ENCODE measurements at regions not wholly inside any gene's neighbourhood (a gene's known extent, or its start where the extent isn't known, plus 50 kb on each side); places are given as distances from the start of the nearest gene placed in this dataset.
"Not testable (repeated sequence)": the region's sequence is repeated elsewhere in the genome, so short reads cannot be mapped to it uniquely, and the experiment has no call there.

GRCh38 chr16:27649021-27649420 is 99.1 kb downstream of the KATNIP start:
- Histone ChIP-seq H4K5ac (ENCODE audit: low read length) (no peak overlapping the region), H3K56ac (ENCODE audit: low read length) (no peak overlapping the region), H3K18ac (ENCODE audit: low read length) (no peak overlapping the region), H2BK5ac (ENCODE audit: low read length) (no peak overlapping the region), H3K4me3 (ENCODE audit: low read length) (no peak overlapping the region), H2AK5ac (ENCODE audit: low read length) (no peak overlapping the region), H3K36me3 (ENCODE audit: control insufficient read depth, insufficient read depth, low read length) (no peaks in the 10 kb centered on the region), H3K9ac (ENCODE audit: low read length) (no peak overlapping the region), H3K79me1 (ENCODE audit: low read length) (no peaks in the 10 kb centered on the region), H3K79me2 (ENCODE audit: control insufficient read depth, insufficient read depth, low read length) (no peaks in the 10 kb centered on the region), H3K27ac (ENCODE audit: low read depth, low read length) (no peak overlapping the region), H2BK120ac (ENCODE audit: low read depth, low read length) (no peak overlapping the region), H3K4me2 (ENCODE audit: low read length) (no peak overlapping the region), H2BK15ac (replicated peaks; ENCODE audit: low read depth) (no peak overlapping the region), H4K8ac (ENCODE audit: low read depth, low read length) (no peak overlapping the region), H3K27me3 (ENCODE audit: insufficient read depth, low read length, poor library complexity) (no peaks in the 10 kb centered on the region), H3K4ac (ENCODE audit: low read depth, low read length) (no peak overlapping the region), H3K23ac (ENCODE audit: low read length) (no peak overlapping the region), H3K4me1 (ENCODE audit: control insufficient read depth, low read depth, low read length) (no peaks in the 10 kb centered on the region)
- WGBS (ENCODE audit: extremely low coverage, insufficient coverage, low lambda C conversion rate): no CpG with 5 or more reads among the region's 7 CpGs
- no peak for DNase-seq

GRCh38 chr16:27650073-27650701 is 100.2 kb downstream of the KATNIP start:
- Histone ChIP-seq H4K5ac (ENCODE audit: low read length) (no peak overlapping the region), H4K8ac (ENCODE audit: low read depth, low read length) (no peak overlapping the region), H3K4me2 (ENCODE audit: low read length) (no peak overlapping the region), H3K4me3 (ENCODE audit: low read length) (no peak overlapping the region), H3K23ac (ENCODE audit: low read length) (no peak overlapping the region), H3K9ac (ENCODE audit: low read length) (no peak overlapping the region), H2BK120ac (ENCODE audit: low read depth, low read length) (no peak overlapping the region), H3K79me1 (ENCODE audit: low read length) (no peaks in the 10 kb centered on the region), H3K56ac (ENCODE audit: low read length) (no peak overlapping the region), H2BK15ac (replicated peaks; ENCODE audit: low read depth) (no peak overlapping the region), H3K36me3 (ENCODE audit: control insufficient read depth, insufficient read depth, low read length) (no peaks in the 10 kb centered on the region), H3K27ac (ENCODE audit: low read depth, low read length) (no peak overlapping the region), H2BK5ac (ENCODE audit: low read length) (no peak overlapping the region), H3K4me1 (ENCODE audit: control insufficient read depth, low read depth, low read length) (no peaks in the 10 kb centered on the region), H3K27me3 (ENCODE audit: insufficient read depth, low read length, poor library complexity) (no peaks in the 10 kb centered on the region), H3K18ac (ENCODE audit: low read length) (no peak overlapping the region), H2AK5ac (ENCODE audit: low read length) (no peak overlapping the region), H3K4ac (ENCODE audit: low read depth, low read length) (no peak overlapping the region), H3K79me2 (ENCODE audit: control insufficient read depth, insufficient read depth, low read length) (no peaks in the 10 kb centered on the region)
- DNase-seq: no peak
- no CpG with 5 or more reads among the region's 11 CpGs for WGBS (ENCODE audit: extremely low coverage, insufficient coverage, low lambda C conversion rate)

GRCh38 chr16:27651301-27651700 is 101.4 kb downstream of the KATNIP start:
- H3K4me3 ChIP-seq (ENCODE audit: low read length): no peak overlapping the region
- no peaks in the 10 kb centered on the region for H3K36me3 ChIP-seq (ENCODE audit: control insufficient read depth, insufficient read depth, low read length)
- no peak overlapping the region for H3K18ac ChIP-seq (ENCODE audit: low read length)
- DNase-seq: no peak
- no peaks in the 10 kb centered on the region for H3K79me1 ChIP-seq (ENCODE audit: low read length)
- no peak overlapping the region for H3K4ac ChIP-seq (ENCODE audit: low read depth, low read length)
- H2BK120ac ChIP-seq (ENCODE audit: low read depth, low read length): no peak overlapping the region
- H3K79me2 ChIP-seq (ENCODE audit: control insufficient read depth, insufficient read depth, low read length): no peaks in the 10 kb centered on the region
- H2BK5ac ChIP-seq (ENCODE audit: low read length): no peak overlapping the region
- no CpG with 5 or more reads among the region's 6 CpGs for WGBS (ENCODE audit: extremely low coverage, insufficient coverage, low lambda C conversion rate)
- H3K56ac ChIP-seq (ENCODE audit: low read length): no peak overlapping the region
- no peak overlapping the region for H4K8ac ChIP-seq (ENCODE audit: low read depth, low read length)
- no peak overlapping the region for H3K4me2 ChIP-seq (ENCODE audit: low read length)
- H3K9ac ChIP-seq (ENCODE audit: low read length): no peak overlapping the region
- H4K5ac ChIP-seq (ENCODE audit: low read length): no peak overlapping the region
- H2BK15ac ChIP-seq (replicated peaks; ENCODE audit: low read depth): no peak overlapping the region
- no peak overlapping the region for H3K27ac ChIP-seq (ENCODE audit: low read depth, low read length)
- no peak overlapping the region for H3K23ac ChIP-seq (ENCODE audit: low read length)
- no peaks in the 10 kb centered on the region for H3K4me1 ChIP-seq (ENCODE audit: control insufficient read depth, low read depth, low read length)
- no peaks in the 10 kb centered on the region for H3K27me3 ChIP-seq (ENCODE audit: insufficient read depth, low read length, poor library complexity)
- H2AK5ac ChIP-seq (ENCODE audit: low read length): no peak overlapping the region

GRCh38 chr16:27657811-27658210 is 107.9 kb downstream of the KATNIP start:
- H3K23ac ChIP-seq (ENCODE audit: low read length): no peak overlapping the region
- no CpG with 5 or more reads among the region's 6 CpGs for WGBS (ENCODE audit: extremely low coverage, insufficient coverage, low lambda C conversion rate)

GRCh38 chr16:27660507-27660906 is 110.6 kb downstream of the KATNIP start:
- H3K18ac ChIP-seq (ENCODE audit: low read length): no peak overlapping the region

More at GRCh38 chr16:27657811-27658210, 107.9 kb downstream of the KATNIP start:
- no peak overlapping the region for H2BK15ac ChIP-seq (replicated peaks; ENCODE audit: low read depth)
- H3K79me2 ChIP-seq (ENCODE audit: control insufficient read depth, insufficient read depth, low read length): no peaks in the 10 kb centered on the region
- H2AK5ac ChIP-seq (ENCODE audit: low read length): no peak overlapping the region
- no peak overlapping the region for H3K4ac ChIP-seq (ENCODE audit: low read depth, low read length)
- no peaks in the 10 kb centered on the region for H3K4me1 ChIP-seq (ENCODE audit: control insufficient read depth, low read depth, low read length)
- H3K27ac ChIP-seq (ENCODE audit: low read depth, low read length): no peak overlapping the region
- H2BK120ac ChIP-seq (ENCODE audit: low read depth, low read length): no peak overlapping the region
- H3K79me1 ChIP-seq (ENCODE audit: low read length): no peaks in the 10 kb centered on the region
- no peak overlapping the region for H3K18ac ChIP-seq (ENCODE audit: low read length)
- H3K4me3 ChIP-seq (ENCODE audit: low read length): no peak overlapping the region
- H3K36me3 ChIP-seq (ENCODE audit: control insufficient read depth, insufficient read depth, low read length): no peaks in the 10 kb centered on the region
- H3K27me3 ChIP-seq (ENCODE audit: insufficient read depth, low read length, poor library complexity): no peaks in the 10 kb centered on the region
- H3K56ac ChIP-seq (ENCODE audit: low read length): no peak overlapping the region
- H3K4me2 ChIP-seq (ENCODE audit: low read length): no peak overlapping the region
- H3K9ac ChIP-seq (ENCODE audit: low read length): no peak overlapping the region
- no peak overlapping the region for H4K8ac ChIP-seq (ENCODE audit: low read depth, low read length)
- no peak for DNase-seq
- no peak overlapping the region for H4K5ac ChIP-seq (ENCODE audit: low read length)
- H2BK5ac ChIP-seq (ENCODE audit: low read length): no peak overlapping the region

GRCh38 chr16:27663235-27663634 is 113.3 kb downstream of the KATNIP start:
- H3K4me1 ChIP-seq (ENCODE audit: control insufficient read depth, low read depth, low read length); H2BK15ac ChIP-seq (replicated peaks; ENCODE audit: low read depth); H3K4me3 ChIP-seq (ENCODE audit: low read length); H4K8ac ChIP-seq (ENCODE audit: low read depth, low read length); H3K79me2 ChIP-seq (ENCODE audit: control insufficient read depth, insufficient read depth, low read length); H2BK120ac ChIP-seq (ENCODE audit: low read depth, low read length); H3K18ac ChIP-seq (ENCODE audit: low read length); H3K27ac ChIP-seq (ENCODE audit: low read depth, low read length); H3K23ac ChIP-seq (ENCODE audit: low read length); H3K4ac ChIP-seq (ENCODE audit: low read depth, low read length); H4K5ac ChIP-seq (ENCODE audit: low read length); H2AK5ac ChIP-seq (ENCODE audit: low read length); DNase-seq; H3K79me1 ChIP-seq (ENCODE audit: low read length); H3K56ac ChIP-seq (ENCODE audit: low read length); H3K27me3 ChIP-seq (ENCODE audit: insufficient read depth, low read length, poor library complexity); H2BK5ac ChIP-seq (ENCODE audit: low read length); H3K4me2 ChIP-seq (ENCODE audit: low read length); H3K36me3 ChIP-seq (ENCODE audit: control insufficient read depth, insufficient read depth, low read length); H3K9ac ChIP-seq (ENCODE audit: low read length): not testable (repeated sequence)
- no CpG with 5 or more reads among the region's 7 CpGs for WGBS (ENCODE audit: extremely low coverage, insufficient coverage, low lambda C conversion rate)

More at GRCh38 chr16:27660507-27660906, 110.6 kb downstream of the KATNIP start:
- no CpG with 5 or more reads among the region's 4 CpGs for WGBS (ENCODE audit: extremely low coverage, insufficient coverage, low lambda C conversion rate)
- Histone ChIP-seq H3K79me2 (ENCODE audit: control insufficient read depth, insufficient read depth, low read length) (no peaks in the 10 kb centered on the region), H3K4me1 (ENCODE audit: control insufficient read depth, low read depth, low read length) (no peaks in the 10 kb centered on the region), H4K8ac (ENCODE audit: low read depth, low read length) (no peak overlapping the region), H2BK5ac (ENCODE audit: low read length) (no peak overlapping the region), H3K4ac (ENCODE audit: low read depth, low read length) (no peak overlapping the region), H2BK15ac (replicated peaks; ENCODE audit: low read depth) (no peak overlapping the region), H4K5ac (ENCODE audit: low read length) (no peak overlapping the region), H3K36me3 (ENCODE audit: control insufficient read depth, insufficient read depth, low read length) (no peaks in the 10 kb centered on the region), H3K56ac (ENCODE audit: low read length) (no peak overlapping the region), H2BK120ac (ENCODE audit: low read depth, low read length) (no peak overlapping the region), H3K4me3 (ENCODE audit: low read length) (no peak overlapping the region), H2AK5ac (ENCODE audit: low read length) (no peak overlapping the region), H3K27me3 (ENCODE audit: insufficient read depth, low read length, poor library complexity) (no peaks in the 10 kb centered on the region), H3K23ac (ENCODE audit: low read length) (no peak overlapping the region), H3K9ac (ENCODE audit: low read length) (no peak overlapping the region), H3K27ac (ENCODE audit: low read depth, low read length) (no peak overlapping the region), H3K4me2 (ENCODE audit: low read length) (no peak overlapping the region), H3K79me1 (ENCODE audit: low read length) (no peaks in the 10 kb centered on the region)
- DNase-seq: no peak
